SK-N-SH treated with all-trans-retinoic acid at 6 μM for 48 hours (cell line): ENCODE measurements at regions not wholly inside any gene's neighbourhood (a gene's known extent, or its start where the extent isn't known, plus 50 kb on each side); places are given as distances from the start of the nearest gene placed in this dataset.

Experiments
- ATAC-seq: fragments of 200-7000 bp; cut with Tn5 transposase; 3 replicates; pipeline ENCODE4 v1.9.1; 2020; ENCODE audit warnings: mild to moderate bottlenecking, moderate library complexity
- ARNTL ChIP-seq: fragments of 450-650 bp; formaldehyde crosslinking; IDR thresholded peaks from 2 replicates; pipeline ENCODE4 v1.5.0; 2020; ENCODE audit warnings: low read depth, mild to moderate bottlenecking, moderate library complexity, borderline replicate concordance
- BACH2 ChIP-seq: fragments of 250-450 bp; sonication (Bioruptor Pico); IDR thresholded peaks from 2 replicates; pipeline ENCODE4 v1.9.0; 2021; ENCODE audit warnings: mild to moderate bottlenecking, borderline replicate concordance
- CSDC2 ChIP-seq: fragments of 250-450 bp; sonication (Bioruptor Pico); IDR thresholded peaks from 2 replicates; pipeline ENCODE4 v1.5.0; 2020; ENCODE audit warnings: mild to moderate bottlenecking, moderate library complexity
- CSRNP3 ChIP-seq: fragments of 250-450 bp; sonication (Bioruptor Pico); IDR thresholded peaks from 2 replicates; pipeline ENCODE4 v1.5.1; 2021; ENCODE audit warnings: mild to moderate bottlenecking, moderate library complexity
- ESRRG ChIP-seq: fragments of 250-450 bp; sonication (Bioruptor Pico); IDR thresholded peaks from 2 replicates; pipeline ENCODE4 v1.6.1; 2021; ENCODE audit warnings: mild to moderate bottlenecking
- GLIS3 ChIP-seq: fragments of 250-450 bp; sonication (Bioruptor Pico); IDR thresholded peaks from 2 replicates; pipeline ENCODE4 v1.5.0; 2020; ENCODE audit warnings: mild to moderate bottlenecking, moderate library complexity
- ISL1 ChIP-seq: fragments of 250-450 bp; sonication (Bioruptor Pico); IDR thresholded peaks from 2 replicates; pipeline ENCODE4 v2.1.2; 2022; ENCODE audit warnings: mild to moderate bottlenecking, moderate library complexity
- PATZ1 ChIP-seq: fragments of 250-450 bp; sonication (Bioruptor Pico); IDR thresholded peaks from 2 replicates; pipeline ENCODE4 v1.8.0; 2020; ENCODE audit warnings: mild to moderate bottlenecking, moderate library complexity, borderline replicate concordance
- PPARA ChIP-seq: fragments of 250-450 bp; sonication (Bioruptor Pico); IDR thresholded peaks from 2 replicates; pipeline ENCODE4 v1.5.0; 2020; ENCODE audit warnings: mild to moderate bottlenecking, borderline replicate concordance
- SNAI2 ChIP-seq: fragments of 250-450 bp; sonication (Bioruptor Pico); IDR thresholded peaks from 2 replicates; pipeline ENCODE4 v1.5.0; 2020; ENCODE audit warnings: mild to moderate bottlenecking, moderate library complexity
- TCF4 ChIP-seq: fragments of 250-450 bp; sonication (Bioruptor Pico); IDR thresholded peaks from 2 replicates; pipeline ENCODE4 v1.8.0; 2021; ENCODE audit warnings: mild to moderate bottlenecking, moderate library complexity, borderline replicate concordance
- TOX ChIP-seq: fragments of 250-450 bp; sonication (Bioruptor Pico); IDR thresholded peaks from 2 replicates; pipeline ENCODE4 v1.8.0; 2021; ENCODE audit warnings: mild to moderate bottlenecking, moderate library complexity, borderline replicate concordance
- TSHZ2 ChIP-seq: fragments of 250-450 bp; sonication (Bioruptor Pico); IDR thresholded peaks from 2 replicates; pipeline ENCODE4 v1.5.0; 2020; ENCODE audit warnings: mild to moderate bottlenecking, moderate library complexity
- ZC3H10 ChIP-seq: fragments of 250-450 bp; sonication (Bioruptor Pico); IDR thresholded peaks from 2 replicates; pipeline ENCODE4 v1.5.1; 2021; ENCODE audit warnings: mild to moderate bottlenecking, moderate library complexity
- ZNF565 ChIP-seq: fragments of 450-650 bp; formaldehyde crosslinking; conservative IDR thresholded peaks from 2 replicates; pipeline ENCODE4 v1.5.0; 2020; ENCODE audit warnings: low read depth, mild to moderate bottlenecking, moderate library complexity
- ZNF70 ChIP-seq: fragments of 450-650 bp; formaldehyde crosslinking; IDR thresholded peaks from 2 replicates; pipeline ENCODE4 v1.5.0; 2020; ENCODE audit warnings: mild to moderate bottlenecking, moderate library complexity
- ZNF8 ChIP-seq: fragments of 450-650 bp; formaldehyde crosslinking; IDR thresholded peaks from 2 replicates; pipeline ENCODE4 v1.5.0; 2020; ENCODE audit warnings: mild to moderate bottlenecking, moderate library complexity
- TF ChIP-seq, protein P1 (sequence below): fragments of 250-450 bp; sonication (Bioruptor Pico); IDR thresholded peaks from 2 replicates; pipeline ENCODE4 v1.8.0; 2021; ENCODE audit warnings: low read depth, mild to moderate bottlenecking, moderate library complexity, borderline replicate concordance
- TF ChIP-seq, protein P2 (sequence below): fragments of 250-450 bp; sonication (Bioruptor Pico); IDR thresholded peaks from 2 replicates; pipeline ENCODE4 v1.5.1; 2020; ENCODE audit warnings: low read depth, mild to moderate bottlenecking, moderate library complexity

GRCh38 chr2:66699416-66699792 is 264.5 kb downstream of the MEIS1 start:
- TF ChIP-seq ZNF565 = no peak
- TF ChIP-seq ZC3H10 (CRISPR knock-in tag) = no peak
- TF ChIP-seq CSDC2 (CRISPR knock-in tag) = no peak
- no peak for TF ChIP-seq TCF4 (CRISPR knock-in tag)
- TF ChIP-seq GLIS3 = no peak
- TF ChIP-seq ZNF70 = no peak
- no peak for TF ChIP-seq BACH2 (CRISPR knock-in tag)
- no peak for TF ChIP-seq PATZ1 (CRISPR knock-in tag)
- TF ChIP-seq ESRRG = no peak
- no peak for TF ChIP-seq CSRNP3
- TF ChIP-seq TOX (CRISPR knock-in tag) = no peak
- TF ChIP-seq, protein P1, sequence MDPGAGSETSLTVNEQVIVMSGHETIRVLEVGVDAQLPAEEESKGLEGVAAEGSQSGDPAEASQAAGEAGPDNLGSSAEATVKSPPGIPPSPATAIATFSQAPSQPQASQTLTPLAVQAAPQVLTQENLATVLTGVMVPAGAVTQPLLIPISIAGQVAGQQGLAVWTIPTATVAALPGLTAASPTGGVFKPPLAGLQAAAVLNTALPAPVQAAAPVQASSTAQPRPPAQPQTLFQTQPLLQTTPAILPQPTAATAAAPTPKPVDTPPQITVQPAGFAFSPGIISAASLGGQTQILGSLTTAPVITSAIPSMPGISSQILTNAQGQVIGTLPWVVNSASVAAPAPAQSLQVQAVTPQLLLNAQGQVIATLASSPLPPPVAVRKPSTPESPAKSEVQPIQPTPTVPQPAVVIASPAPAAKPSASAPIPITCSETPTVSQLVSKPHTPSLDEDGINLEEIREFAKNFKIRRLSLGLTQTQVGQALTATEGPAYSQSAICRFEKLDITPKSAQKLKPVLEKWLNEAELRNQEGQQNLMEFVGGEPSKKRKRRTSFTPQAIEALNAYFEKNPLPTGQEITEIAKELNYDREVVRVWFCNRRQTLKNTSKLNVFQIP (CRISPR knock-in tag) = no peak
- no peak for TF ChIP-seq PPARA (CRISPR knock-in tag)
- TF ChIP-seq, all 23 proteins: peak for 0
- ATAC-seq = no peak

GRCh38 chr2:66699793-66700676 is 265.1 kb downstream of the MEIS1 start:
- TF ChIP-seq TSHZ2 = 0 out of 2 replicates have a peak, but pooled peaks have one; percentile 54
- peak; percentile 80 for TF ChIP-seq ZNF70
- no peak for TF ChIP-seq GLIS3
- TF ChIP-seq ZNF8 (CRISPR knock-in tag) = no peak
- TF ChIP-seq, protein P2, sequence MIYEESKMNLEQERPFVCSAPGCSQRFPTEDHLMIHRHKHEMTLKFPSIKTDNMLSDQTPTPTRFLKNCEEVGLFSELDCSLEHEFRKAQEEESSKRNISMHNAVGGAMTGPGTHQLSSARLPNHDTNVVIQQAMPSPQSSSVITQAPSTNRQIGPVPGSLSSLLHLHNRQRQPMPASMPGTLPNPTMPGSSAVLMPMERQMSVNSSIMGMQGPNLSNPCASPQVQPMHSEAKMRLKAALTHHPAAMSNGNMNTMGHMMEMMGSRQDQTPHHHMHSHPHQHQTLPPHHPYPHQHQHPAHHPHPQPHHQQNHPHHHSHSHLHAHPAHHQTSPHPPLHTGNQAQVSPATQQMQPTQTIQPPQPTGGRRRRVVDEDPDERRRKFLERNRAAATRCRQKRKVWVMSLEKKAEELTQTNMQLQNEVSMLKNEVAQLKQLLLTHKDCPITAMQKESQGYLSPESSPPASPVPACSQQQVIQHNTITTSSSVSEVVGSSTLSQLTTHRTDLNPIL (CRISPR knock-in tag) = no peak
- TF ChIP-seq, all 23 proteins: peak for 2
- no peak for ATAC-seq

- ATAC-seq = no peak
- TF ChIP-seq TCF4 (CRISPR knock-in tag) (no peak), ARNTL (CRISPR knock-in tag) (no peak), ZNF565 (no peak), SNAI2 (CRISPR knock-in tag) (no peak), ZNF70 (no peak), CSDC2 (CRISPR knock-in tag) (no peak), PATZ1 (CRISPR knock-in tag) (no peak), BACH2 (CRISPR knock-in tag) (no peak), TSHZ2 (no peak), ISL1 (CRISPR knock-in tag) (no peak)
- TF ChIP-seq, protein P1 (CRISPR knock-in tag) = no peak
Observed at GRCh38 chr2:66700677-66701066, 265.7 kb downstream of the MEIS1 start.
